T-cell (primary cell): ENCODE measurements at regions not wholly inside any gene's neighbourhood (a gene's known extent, or its start where the extent isn't known, plus 50 kb on each side); places are given as distances from the start of the nearest gene placed in this dataset.

Source experiments
- ATAC-seq, 4 experiments: fragments of 200-7000 bp in 3 of 4; fragments of 150-1000 bp in 1 of 4; cut with Tn5 transposase; replicated peaks in 1 of 4; 1 replicate in 3 of 4; 2 replicates in 1 of 4; pipeline ENCODE4 v1.10.0; 2021; ENCODE audit warnings: moderate library complexity in 3 of 4, mild to moderate bottlenecking in 2 of 4, moderate number of reproducible peaks in 1 of 4
- CTCF ChIA-PET, 2 donors: fragments of 300-600 bp; sonication (Branson Sonifier 250); formaldehyde crosslinking; loops; one replicate each; lab custom pipeline; 2022; ENCODE audit warnings: antibody characterized with exemption in 2 of 2; lab: Charles Lee
- POLR2A ChIA-PET, 2 donors: fragments of 300-600 bp; sonication (Branson Sonifier 250); formaldehyde crosslinking; loops; one replicate each; lab custom pipeline; 2022; ENCODE audit warnings: antibody characterized with exemption in 2 of 2; lab: Charles Lee
- DNase-seq, 35 experiments: peaks; one replicate each; pipeline versions ENCODE4 v3.0.0 to v3.0.0-alpha.2; 2013 to 2023
- H3K27ac ChIP-seq: one replicate; pipeline ENCODE4 v1.5.1; 2013; ENCODE audit warnings: low read length
- H3K27me3 ChIP-seq, 2 experiments: replicated peaks in 1 of 2; 1 replicate in 1 of 2; 2 replicates in 1 of 2; pipeline versions ENCODE4 v1.6.1 to v1.7.0; 2013; ENCODE audit warnings: low read length in 1 of 2, mixed read lengths in 1 of 2; ENCODE audit not compliant: control insufficient read depth in 2 of 2, insufficient read depth in 2 of 2; ENCODE audit errors: extremely low read depth in 1 of 2
- H3K36me3 ChIP-seq, 2 donors: 1 replicate in 1 of 2; 2 replicates in 1 of 2; pipeline versions ENCODE4 v1.6.1 to v1.7.0; 2013; ENCODE audit warnings: low read length in 1 of 2; ENCODE audit not compliant: control insufficient read depth in 2 of 2, insufficient read depth in 1 of 2; ENCODE audit errors: extremely low read depth in 1 of 2
- H3K4me1 ChIP-seq, 2 experiments: 1 replicate in 1 of 2; 2 replicates in 1 of 2; pipeline versions ENCODE4 v1.6.1 to v1.7.0; 2013; ENCODE audit warnings: low read length in 2 of 2, mixed read lengths in 1 of 2; ENCODE audit not compliant: insufficient read depth in 2 of 2, control insufficient read depth in 1 of 2; ENCODE audit errors: extremely low read depth in 1 of 2
- H3K4me3 ChIP-seq, 2 donors: 1 replicate in 1 of 2; 2 replicates in 1 of 2; pipeline versions ENCODE4 v1.5.1 to v1.7.0; 2013; ENCODE audit warnings: mild to moderate bottlenecking in 2 of 2, low read length in 1 of 2, moderate library complexity in 1 of 2; ENCODE audit not compliant: control insufficient read depth in 1 of 2; ENCODE audit errors: extremely low read depth in 1 of 2
- H3K9me3 ChIP-seq: 2 replicates; pipeline ENCODE4 v1.7.0; 2013
- H3K27ac Mint-ChIP-seq, 2 donors: one replicate each; pipeline ENCODE4 v1.8.0; 2020 to 2021; ENCODE audit warnings: mild to moderate bottlenecking in 2 of 2, mixed read lengths in 2 of 2
- H3K27me3 Mint-ChIP-seq, 2 donors: one replicate each; pipeline ENCODE4 v1.8.0; 2021 to 2022; ENCODE audit warnings: mixed read lengths in 2 of 2
- H3K36me3 Mint-ChIP-seq: one replicate; pipeline ENCODE4 v1.8.0; 2021; ENCODE audit warnings: mixed read lengths
- H3K4me1 Mint-ChIP-seq, 3 donors: one replicate each; pipeline ENCODE4 v1.8.0; 2020 to 2022; ENCODE audit warnings: mixed read lengths in 3 of 3, mild to moderate bottlenecking in 1 of 3
- H3K4me3 Mint-ChIP-seq, 3 donors: one replicate each; pipeline ENCODE4 v1.8.0; 2020 to 2022; ENCODE audit warnings: mild to moderate bottlenecking in 3 of 3, mixed read lengths in 3 of 3, moderate library complexity in 3 of 3
- H3K9me3 Mint-ChIP-seq, 3 donors: one replicate each; pipeline ENCODE4 v1.8.0; 2020 to 2022; ENCODE audit warnings: mixed read lengths in 3 of 3
- WGBS: methylation state at CpG from one replicate; pipeline ENCODE4 v1.1.5; 2013; ENCODE audit warnings: missing lambda C conversion rate; ENCODE audit not compliant: insufficient coverage; 5-methylcytosine and 5-hydroxymethylcytosine counted together

- H3K27ac Mint-ChIP-seq, result no peak overlapping the region
- H3K4me3 Mint-ChIP-seq, result no peak overlapping the region
- ChIA-PET POLR2A (interaction anchor here in 1 of 2 donors (0.5 kb wide), 1 partner anchor 1522 kb away, joined by 3 read pairs; no protein-coding TSS in a partner anchor), CTCF (no interaction called here)
- no peak overlapping the region for H3K27ac ChIP-seq
- no peaks in the 10 kb centered on the region for H3K4me1 ChIP-seq
- ATAC-seq (no peak), DNase-seq (no peak)
- no peaks in the 10 kb centered on the region for H3K36me3 ChIP-seq
- peaks cover 17 to 24% of the 10 kb centered on the region in 2 donors for H3K27me3 Mint-ChIP-seq
- H3K4me1 Mint-ChIP-seq, result no peaks in the 10 kb centered on the region
- H3K9me3 ChIP-seq, result no peaks in the 10 kb centered on the region
- H3K4me3 ChIP-seq, result no peak overlapping the region
- H3K9me3 Mint-ChIP-seq, result peaks cover 0 to 12% (median 11%) of the 10 kb centered on the region in 3 donors
- H3K36me3 Mint-ChIP-seq, result no peaks in the 10 kb centered on the region
- peaks cover 0 to 9% of the 10 kb centered on the region in 2 experiments for H3K27me3 ChIP-seq
- WGBS, result no CpG with 5 or more reads among the region's 2 CpGs
Measured at GRCh38 chr2:38477006-38477405, 99.9 kb upstream of the ATL2 start.

- POLR2A ChIA-PET, result no interaction called here
- Mint-ChIP-seq H3K36me3 (no peaks in the 10 kb centered on the region), H3K27ac (no peak overlapping the region), H3K4me3 (no peak overlapping the region), H3K4me1 (no peaks in the 10 kb centered on the region), H3K27me3 (peaks cover 23 to 24% of the 10 kb centered on the region in 2 donors), H3K9me3 (peaks cover 0 to 2% (median 2%) of the 10 kb centered on the region in 3 donors)
- no peaks in the 10 kb centered on the region for H3K4me1 ChIP-seq
- no peak overlapping the region for H3K4me3 ChIP-seq
- ATAC-seq, result no peak
- H3K9me3 ChIP-seq, result no peaks in the 10 kb centered on the region
- H3K27me3 ChIP-seq, result peaks cover 0 to 11% of the 10 kb centered on the region in 2 experiments
- CTCF ChIA-PET, result interaction anchor here in 1 of 2 donors (0.7 kb wide), 1 partner anchor 95 kb away, joined by 3 read pairs; no protein-coding TSS in a partner anchor
- no peak overlapping the region for H3K27ac ChIP-seq
- no peaks in the 10 kb centered on the region for H3K36me3 ChIP-seq
- no CpG with 5 or more reads among the region's 3 CpGs for WGBS
- DNase-seq, result no peak
Measured at GRCh38 chr2:38475567-38475881, 98.5 kb upstream of the ATL2 start.

GRCh38 chr2:38474715-38475566, 97.9 kb upstream of the ATL2 start:
- H3K9me3 Mint-ChIP-seq, result no peaks in the 10 kb centered on the region
- ATAC-seq (no peak), DNase-seq (no peak)
- no peak overlapping the region for H3K4me3 Mint-ChIP-seq
- no peaks in the 10 kb centered on the region for H3K36me3 Mint-ChIP-seq
- no peak overlapping the region for H3K4me3 ChIP-seq
- peaks cover 23 to 24% of the 10 kb centered on the region in 2 donors for H3K27me3 Mint-ChIP-seq
- POLR2A ChIA-PET, result no interaction called here
- no peak overlapping the region for H3K27ac Mint-ChIP-seq
- no peaks in the 10 kb centered on the region for H3K36me3 ChIP-seq
- peaks cover 0 to 11% of the 10 kb centered on the region in 2 experiments for H3K27me3 ChIP-seq
- no peaks in the 10 kb centered on the region for H3K4me1 Mint-ChIP-seq
- CTCF ChIA-PET, result interaction anchor here in 1 of 2 donors (0.8 to 0.9 kb wide), 2 partner anchors 10 to 33 kb away, joined by 3 read pairs; no protein-coding TSS in a partner anchor
- H3K4me1 ChIP-seq, result no peaks in the 10 kb centered on the region
- no peaks in the 10 kb centered on the region for H3K9me3 ChIP-seq
- WGBS, result 78% methylated on average over 3 of the region's 6 CpGs
- H3K27ac ChIP-seq, result no peak overlapping the region

GRCh38 chr2:38474021-38474456, 97.0 kb upstream of the ATL2 start:
- Histone ChIP-seq H3K27me3 (peaks cover 0 to 11% of the 10 kb centered on the region in 2 experiments), H3K9me3 (no peaks in the 10 kb centered on the region), H3K27ac (no peak overlapping the region), H3K36me3 (no peaks in the 10 kb centered on the region), H3K4me3 (no peak overlapping the region), H3K4me1 (no peaks in the 10 kb centered on the region)
- no peak overlapping the region for H3K27ac Mint-ChIP-seq
- DNase-seq, result no peak
- peaks cover 21 to 23% of the 10 kb centered on the region in 2 donors for H3K27me3 Mint-ChIP-seq
- H3K4me3 Mint-ChIP-seq, result no peak overlapping the region
- CTCF ChIA-PET, result interaction anchor here in 1 of 2 donors (0.9 kb wide), 1 partner anchor 34 kb away, joined by 3 read pairs; no protein-coding TSS in a partner anchor
- H3K9me3 Mint-ChIP-seq, result no peaks in the 10 kb centered on the region
- no CpG with 5 or more reads among the region's 3 CpGs for WGBS
- POLR2A ChIA-PET, result no interaction called here
- H3K36me3 Mint-ChIP-seq, result no peaks in the 10 kb centered on the region
- no peaks in the 10 kb centered on the region for H3K4me1 Mint-ChIP-seq
- no peak for ATAC-seq

GRCh38 chr2:38473333-38474005, 96.4 kb upstream of the ATL2 start:
- no peak overlapping the region for H3K4me3 Mint-ChIP-seq
- H3K27ac ChIP-seq, result no peak overlapping the region
- no peak overlapping the region for H3K27ac Mint-ChIP-seq
- CTCF ChIA-PET, result no interaction called here
- 49% methylated on average over 3 of the region's 5 CpGs for WGBS
- peaks cover 19 to 23% of the 10 kb centered on the region in 2 donors for H3K27me3 Mint-ChIP-seq
- no peak overlapping the region for H3K4me3 ChIP-seq
- H3K27me3 ChIP-seq, result peaks cover 0 to 11% of the 10 kb centered on the region in 2 experiments
- no peak for DNase-seq
- no peaks in the 10 kb centered on the region for H3K36me3 ChIP-seq
- H3K36me3 Mint-ChIP-seq, result no peaks in the 10 kb centered on the region
- POLR2A ChIA-PET, result no interaction called here
- no peaks in the 10 kb centered on the region for H3K9me3 ChIP-seq
- no peaks in the 10 kb centered on the region for H3K4me1 Mint-ChIP-seq
- H3K9me3 Mint-ChIP-seq, result no peaks in the 10 kb centered on the region
- no peak for ATAC-seq
- no peaks in the 10 kb centered on the region for H3K4me1 ChIP-seq

- ATAC-seq (no peak), DNase-seq (no peak)
- Mint-ChIP-seq H3K27me3 (peaks cover 10 to 18% of the 10 kb centered on the region in 2 donors), H3K27ac (no peak overlapping the region), H3K36me3 (no peaks in the 10 kb centered on the region), H3K9me3 (no peaks in the 10 kb centered on the region), H3K4me3 (no peak overlapping the region), H3K4me1 (peaks cover 0 to 2% (median 0%) of the 10 kb centered on the region in 3 donors)
- H3K9me3 ChIP-seq, result no peaks in the 10 kb centered on the region
- peaks cover 0 to 2% of the 10 kb centered on the region in 2 experiments for H3K27me3 ChIP-seq
- no peaks in the 10 kb centered on the region for H3K4me1 ChIP-seq
- no peak overlapping the region for H3K27ac ChIP-seq
- no peak overlapping the region for H3K4me3 ChIP-seq
- no peaks in the 10 kb centered on the region for H3K36me3 ChIP-seq
- CTCF ChIA-PET, result interaction anchor here (0.6 to 1.2 kb wide), 2 partner anchors 44 to 278 kb away, joined by 3 read pairs; no protein-coding TSS in a partner anchor
- POLR2A ChIA-PET, result no interaction called here
- WGBS, result 80% methylated on average over 2 of the region's 3 CpGs
Measured at GRCh38 chr2:38470115-38470514, 93.0 kb upstream of the ATL2 start.
